Astrocyte of the cerebellum (primary cell): ENCODE measurements at regions not wholly inside any gene's neighbourhood (a gene's known extent, or its start where the extent isn't known, plus 50 kb on each side); places are given as distances from the start of the nearest gene placed in this dataset.

Source experiments
- DNase-seq: peaks from one replicate; pipeline ENCODE4 v3.0.0-alpha.2; 2011; ENCODE audit warnings: low read depth
- H3K4me3 ChIP-seq: 2 replicates; pipeline ENCODE4 v1.5.1; 2011; ENCODE audit warnings: mild to moderate bottlenecking, low read depth, low read length, moderate library complexity
- in situ Hi-C: cut with HindIII; loops from 2 replicates; pipeline ENCODE4 v1.10.0; 2017; ENCODE audit warnings: low sequenced_read_pairs
- TF ChIP-seq, protein P1 (sequence below): IDR thresholded peaks from 2 replicates; pipeline ENCODE4 v1.5.1; 2012; ENCODE audit warnings: low read length, low read depth, moderate library complexity, mild to moderate bottlenecking; ENCODE audit errors: missing control alignments

DNA sequence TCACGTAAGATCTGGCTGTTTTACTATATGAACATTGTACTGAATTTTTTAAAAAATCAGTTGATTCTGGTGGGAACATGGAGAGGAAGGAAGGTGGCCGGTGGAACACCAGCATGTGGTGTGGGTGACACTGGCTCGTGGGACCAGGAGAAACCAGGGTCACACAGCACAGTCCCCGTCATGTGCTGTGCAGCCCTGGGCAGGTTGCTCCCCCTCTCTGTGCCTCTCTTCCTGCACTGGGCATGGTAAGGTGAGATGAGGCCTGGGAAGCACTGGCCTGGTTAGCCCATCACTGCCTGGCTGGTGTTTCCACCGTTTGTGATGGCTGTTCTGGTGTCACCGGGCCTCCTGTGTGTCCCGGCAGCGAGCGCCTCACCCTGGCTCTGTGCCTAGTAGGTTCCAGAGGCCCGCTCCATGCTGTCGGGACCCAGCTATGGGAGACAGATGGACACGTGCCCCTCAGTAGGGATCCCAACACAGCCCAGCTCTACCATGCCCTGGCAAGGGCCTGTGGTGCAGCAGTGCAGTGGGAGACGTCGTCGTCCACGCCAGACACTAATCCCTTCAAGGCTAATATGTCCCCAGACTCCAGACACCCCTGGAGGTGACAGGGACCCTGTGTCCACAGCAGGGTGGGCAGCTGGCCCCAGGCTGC, 88.2 kb upstream of the LINC01488 start:
- H3K4me3 ChIP-seq = no peak overlapping the region
- TF ChIP-seq, protein P1, sequence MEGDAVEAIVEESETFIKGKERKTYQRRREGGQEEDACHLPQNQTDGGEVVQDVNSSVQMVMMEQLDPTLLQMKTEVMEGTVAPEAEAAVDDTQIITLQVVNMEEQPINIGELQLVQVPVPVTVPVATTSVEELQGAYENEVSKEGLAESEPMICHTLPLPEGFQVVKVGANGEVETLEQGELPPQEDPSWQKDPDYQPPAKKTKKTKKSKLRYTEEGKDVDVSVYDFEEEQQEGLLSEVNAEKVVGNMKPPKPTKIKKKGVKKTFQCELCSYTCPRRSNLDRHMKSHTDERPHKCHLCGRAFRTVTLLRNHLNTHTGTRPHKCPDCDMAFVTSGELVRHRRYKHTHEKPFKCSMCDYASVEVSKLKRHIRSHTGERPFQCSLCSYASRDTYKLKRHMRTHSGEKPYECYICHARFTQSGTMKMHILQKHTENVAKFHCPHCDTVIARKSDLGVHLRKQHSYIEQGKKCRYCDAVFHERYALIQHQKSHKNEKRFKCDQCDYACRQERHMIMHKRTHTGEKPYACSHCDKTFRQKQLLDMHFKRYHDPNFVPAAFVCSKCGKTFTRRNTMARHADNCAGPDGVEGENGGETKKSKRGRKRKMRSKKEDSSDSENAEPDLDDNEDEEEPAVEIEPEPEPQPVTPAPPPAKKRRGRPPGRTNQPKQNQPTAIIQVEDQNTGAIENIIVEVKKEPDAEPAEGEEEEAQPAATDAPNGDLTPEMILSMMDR = no peak
- DNase-seq = no peak
- in situ Hi-C loops = no loop called here

GRCh38 chr11:69393865-69394233, 87.6 kb upstream of the LINC01488 start:
- no peak for DNase-seq
- in situ Hi-C loops = no loop called here
- no peak overlapping the region for H3K4me3 ChIP-seq
- TF ChIP-seq, protein P1 = no peak

DNA sequence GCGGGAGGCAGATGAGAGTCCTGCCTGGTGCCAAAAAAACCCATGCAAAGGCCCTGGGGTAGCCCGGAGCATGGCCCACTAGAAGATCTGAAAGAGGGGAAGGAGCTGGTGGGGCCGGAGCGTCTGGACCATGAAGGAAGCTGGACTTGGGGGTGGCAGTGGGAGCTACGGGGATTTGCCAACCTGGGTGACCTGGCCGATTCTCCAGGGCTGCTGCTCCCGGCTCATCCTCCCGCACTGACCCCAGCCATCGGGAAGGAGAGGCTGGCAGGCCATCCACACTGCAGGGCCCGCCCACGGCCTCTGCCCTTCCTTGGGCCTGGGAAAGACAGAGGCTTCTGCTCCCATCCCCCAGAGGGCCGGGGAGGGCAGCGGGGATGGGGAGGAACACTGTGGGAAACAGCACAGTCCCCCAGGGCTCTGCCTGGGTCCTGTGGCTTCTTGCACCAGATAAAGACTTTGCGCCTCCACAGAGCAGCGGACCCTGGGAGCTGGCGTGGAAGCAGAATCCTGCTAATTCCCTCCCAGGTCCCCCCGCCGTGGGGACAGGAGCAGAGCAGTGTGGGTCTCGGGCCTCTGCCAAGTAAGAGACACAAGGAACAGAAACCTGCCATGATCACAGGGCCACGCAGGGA, 87.1 kb upstream of the LINC01488 start:
- in situ Hi-C loops = no loop called here
- TF ChIP-seq, protein P1 = no peak
- no peak overlapping the region for H3K4me3 ChIP-seq
- no peak for DNase-seq

DNA sequence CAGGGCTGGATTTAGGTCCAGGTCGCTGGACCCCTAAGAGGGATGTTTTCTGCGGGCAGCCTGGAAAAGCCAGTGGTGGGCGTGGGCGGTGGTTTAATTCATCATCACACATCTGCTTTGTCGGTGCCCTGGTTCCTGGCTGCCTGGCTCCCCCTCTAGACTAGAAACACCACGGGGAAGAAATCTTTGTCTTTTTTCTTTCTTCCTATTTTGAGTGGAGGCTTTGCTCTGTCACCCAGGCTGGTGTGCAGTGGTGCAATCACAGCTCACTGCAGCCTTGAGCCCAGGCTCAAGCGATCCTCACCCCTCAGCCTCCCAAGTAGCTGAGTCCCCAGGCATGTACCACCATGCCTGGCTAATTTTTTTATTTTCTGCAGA, 86.6 kb upstream of the LINC01488 start:
- no peak overlapping the region for H3K4me3 ChIP-seq
- TF ChIP-seq, protein P1 = no peak
- no peak for DNase-seq
- in situ Hi-C loops = no loop called here

DNA sequence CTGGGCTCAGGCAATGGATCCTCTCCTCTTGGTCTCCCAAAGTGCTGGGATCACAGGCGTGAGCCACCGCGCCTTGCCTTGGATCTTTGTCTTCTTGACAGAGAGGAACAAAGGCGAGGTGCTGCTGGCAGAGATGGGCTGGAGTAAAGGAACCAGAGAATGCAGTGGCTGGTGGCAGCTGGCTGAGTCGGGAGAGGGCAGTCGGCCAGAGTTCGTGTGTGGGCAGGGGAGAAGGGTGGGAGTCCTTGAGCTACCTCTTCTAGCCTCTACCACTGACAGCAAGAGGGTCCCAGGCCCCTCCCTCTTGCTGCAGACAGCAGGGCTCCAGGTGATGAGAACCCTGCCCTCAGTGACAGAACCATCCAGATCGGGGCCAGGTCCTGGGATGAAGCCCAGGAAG, 86.2 kb upstream of the LINC01488 start:
- TF ChIP-seq, protein P1 = no peak
- in situ Hi-C loops = no loop called here
- no peak overlapping the region for H3K4me3 ChIP-seq
- DNase-seq = no peak

GRCh38 chr11:69396051-69396947, 85.2 kb upstream of the LINC01488 start:
- in situ Hi-C loops = no loop called here
- DNase-seq = no peak
- TF ChIP-seq, protein P1 = no peak
- no peak overlapping the region for H3K4me3 ChIP-seq
